CD4-positive, alpha-beta memory T cell (primary cell): ENCODE measurements at regions not wholly inside any gene's neighbourhood (a gene's known extent, or its start where the extent isn't known, plus 50 kb on each side); places are given as distances from the start of the nearest gene placed in this dataset.
A peak's percentile ranks its signal among the peaks of the same experiment; 100 is the strongest.

Source experiments
- CTCF ChIA-PET: fragments of 350-600 bp; sonication (Branson Sonifier 250); formaldehyde crosslinking; loops from one replicate; lab custom pipeline; 2021; ENCODE audit warnings: inconsistent platforms; ENCODE audit not compliant: partially characterized antibody; lab: Charles Lee
- POLR2A ChIA-PET: fragments of 350-600 bp; sonication (Branson Sonifier 250); formaldehyde crosslinking; loops from one replicate; lab custom pipeline; 2021; ENCODE audit not compliant: partially characterized antibody; lab: Charles Lee
- DNase-seq, 5 donors: peaks; one replicate each; pipeline versions ENCODE4 v3.0.0 to v3.0.0-alpha.2; 2020 to 2022; ENCODE audit warnings: mixed read lengths in 1 of 5
- H3K27ac ChIP-seq: one replicate; pipeline ENCODE4 v1.7.0; 2013; ENCODE audit warnings: low read depth, low read length
- H3K27me3 ChIP-seq: 2 replicates; pipeline ENCODE4 v1.7.0; 2013; ENCODE audit warnings: mild to moderate bottlenecking, low read length, moderate library complexity; ENCODE audit not compliant: insufficient read depth
- H3K36me3 ChIP-seq: 2 replicates; pipeline ENCODE4 v1.7.0; 2013; ENCODE audit warnings: mild to moderate bottlenecking, low read length, moderate library complexity; ENCODE audit not compliant: insufficient read depth
- H3K4me1 ChIP-seq: 2 replicates; pipeline ENCODE4 v1.7.0; 2013; ENCODE audit warnings: mild to moderate bottlenecking, low read length, moderate library complexity; ENCODE audit not compliant: insufficient read depth
- H3K4me3 ChIP-seq, 2 donors: one replicate each; pipeline ENCODE4 v1.7.0; 2013; ENCODE audit warnings: low read length in 2 of 2, mild to moderate bottlenecking in 1 of 2
- H3K9me3 ChIP-seq, 2 donors: one replicate each; pipeline ENCODE4 v1.7.0; 2013; ENCODE audit warnings: low read length in 2 of 2, control low read depth in 1 of 2; ENCODE audit not compliant: control insufficient read depth in 1 of 2
- H3K27ac Mint-ChIP-seq, 7 donors: one replicate each; pipeline ENCODE4 v1.8.0; 2020 to 2021; ENCODE audit warnings: mixed read lengths in 7 of 7, mild to moderate bottlenecking in 6 of 7, inconsistent platforms in 3 of 7, moderate library complexity in 3 of 7
- H3K27me3 Mint-ChIP-seq, 2 donors: one replicate each; pipeline ENCODE4 v1.8.0; 2020 to 2021; ENCODE audit warnings: mixed read lengths in 2 of 2
- H3K36me3 Mint-ChIP-seq, 2 donors: one replicate each; pipeline ENCODE4 v1.8.0; 2020 to 2021; ENCODE audit warnings: mixed read lengths in 2 of 2, inconsistent platforms in 1 of 2, mild to moderate bottlenecking in 1 of 2
- H3K4me1 Mint-ChIP-seq, 4 donors: one replicate each; pipeline ENCODE4 v1.8.0; 2020 to 2021; ENCODE audit warnings: mixed read lengths in 4 of 4, mild to moderate bottlenecking in 1 of 4
- H3K4me3 Mint-ChIP-seq, 8 donors: one replicate each; pipeline ENCODE4 v1.8.0; 2020 to 2021; ENCODE audit warnings: mixed read lengths in 8 of 8, mild to moderate bottlenecking in 7 of 8, moderate library complexity in 6 of 8, inconsistent platforms in 3 of 8
- H3K9me3 Mint-ChIP-seq, 8 donors: one replicate each; pipeline ENCODE4 v1.8.0; 2020 to 2021; ENCODE audit warnings: mixed read lengths in 8 of 8, mild to moderate bottlenecking in 5 of 8, inconsistent platforms in 3 of 8, moderate library complexity in 1 of 8
- intact Hi-C: fragments of 100-400 bp; cut with micrococcal nuclease; formaldehyde crosslinking; loops from one replicate; pipeline ENCODE4 v1.15.1; 2023

- H3K36me3 Mint-ChIP-seq: no peaks in the 10 kb centered on the region
- H3K4me3 Mint-ChIP-seq: no peak overlapping the region
- Histone ChIP-seq H3K27me3 (no peaks in the 10 kb centered on the region), H3K27ac (no peak overlapping the region), H3K9me3 (no peaks in the 10 kb centered on the region), H3K4me3 (no peak overlapping the region), H3K4me1 (no peaks in the 10 kb centered on the region), H3K36me3 (no peaks in the 10 kb centered on the region)
- H3K27ac Mint-ChIP-seq: peak overlapping the region in 1 of 7 donors; percentile 5
- ChIA-PET POLR2A (no interaction called here), CTCF (no interaction called here)
- intact Hi-C loops: no loop called here
- peaks cover 0 to 1% (median 0%) of the 10 kb centered on the region in 8 donors for H3K9me3 Mint-ChIP-seq
- DNase-seq: no peak
- H3K27me3 Mint-ChIP-seq: no peaks in the 10 kb centered on the region
- H3K4me1 Mint-ChIP-seq: no peaks in the 10 kb centered on the region
These were observed 439.0 kb downstream of the GPM6A start for GRCh38 chr4:175373031-175373430.

GRCh38 chr4:175374459-175374858, 437.6 kb downstream of the GPM6A start:
- CTCF ChIA-PET: no interaction called here
- no peak overlapping the region for H3K27ac Mint-ChIP-seq
- intact Hi-C loops: no loop called here
- POLR2A ChIA-PET: no interaction called here
- no peaks in the 10 kb centered on the region for H3K27me3 ChIP-seq
- no peak overlapping the region for H3K4me3 Mint-ChIP-seq
- no peaks in the 10 kb centered on the region for H3K4me1 ChIP-seq
- H3K27me3 Mint-ChIP-seq: no peaks in the 10 kb centered on the region
- no peak overlapping the region for H3K4me3 ChIP-seq
- no peak for DNase-seq
- peaks cover 0 to 5% (median 0%) of the 10 kb centered on the region in 8 donors for H3K9me3 Mint-ChIP-seq
- no peak overlapping the region for H3K27ac ChIP-seq
- H3K4me1 Mint-ChIP-seq: no peaks in the 10 kb centered on the region
- no peaks in the 10 kb centered on the region for H3K36me3 ChIP-seq
- no peaks in the 10 kb centered on the region for H3K9me3 ChIP-seq
- no peaks in the 10 kb centered on the region for H3K36me3 Mint-ChIP-seq

- POLR2A ChIA-PET: no interaction called here
- Mint-ChIP-seq H3K36me3 (no peaks in the 10 kb centered on the region), H3K4me1 (no peaks in the 10 kb centered on the region), H3K27me3 (no peaks in the 10 kb centered on the region), H3K27ac (no peak overlapping the region), H3K4me3 (no peak overlapping the region), H3K9me3 (peaks cover 0 to 8% (median 1%) of the 10 kb centered on the region in 8 donors)
- H3K27ac ChIP-seq: no peak overlapping the region
- H3K27me3 ChIP-seq: no peaks in the 10 kb centered on the region
- intact Hi-C loops: no loop called here
- no peak overlapping the region for H3K4me3 ChIP-seq
- no peak for DNase-seq
- H3K4me1 ChIP-seq: no peaks in the 10 kb centered on the region
- H3K9me3 ChIP-seq: no peaks in the 10 kb centered on the region
- no peaks in the 10 kb centered on the region for H3K36me3 ChIP-seq
- CTCF ChIA-PET: no interaction called here
These were observed 435.6 kb downstream of the GPM6A start for GRCh38 chr4:175376287-175376977.

- Mint-ChIP-seq H3K27me3 (no peaks in the 10 kb centered on the region), H3K4me1 (no peaks in the 10 kb centered on the region), H3K9me3 (peaks cover 0 to 8% (median 1%) of the 10 kb centered on the region in 8 donors), H3K27ac (no peak overlapping the region), H3K36me3 (no peaks in the 10 kb centered on the region), H3K4me3 (no peak overlapping the region)
- Histone ChIP-seq H3K27me3 (no peaks in the 10 kb centered on the region), H3K36me3 (no peaks in the 10 kb centered on the region), H3K27ac (no peak overlapping the region), H3K9me3 (no peaks in the 10 kb centered on the region), H3K4me1 (no peaks in the 10 kb centered on the region), H3K4me3 (no peak overlapping the region)
- CTCF ChIA-PET: no interaction called here
- intact Hi-C loops: no loop called here
- DNase-seq: no peak
- POLR2A ChIA-PET: no interaction called here
These were observed 434.9 kb downstream of the GPM6A start for GRCh38 chr4:175377203-175377602.

- intact Hi-C loops: no loop called here
- POLR2A ChIA-PET: no interaction called here
- no peak overlapping the region for H3K27ac Mint-ChIP-seq
- CTCF ChIA-PET: no interaction called here
- H3K4me1 Mint-ChIP-seq: no peaks in the 10 kb centered on the region
- Histone ChIP-seq H3K4me3 (no peak overlapping the region), H3K36me3 (no peaks in the 10 kb centered on the region), H3K4me1 (no peaks in the 10 kb centered on the region), H3K27me3 (no peaks in the 10 kb centered on the region), H3K9me3 (no peaks in the 10 kb centered on the region), H3K27ac (no peak overlapping the region)
- H3K27me3 Mint-ChIP-seq: no peaks in the 10 kb centered on the region
- no peak overlapping the region for H3K4me3 Mint-ChIP-seq
- no peaks in the 10 kb centered on the region for H3K36me3 Mint-ChIP-seq
- no peak for DNase-seq
- H3K9me3 Mint-ChIP-seq: peaks cover 0 to 8% (median 1%) of the 10 kb centered on the region in 8 donors
These were observed 433.7 kb downstream of the GPM6A start for GRCh38 chr4:175378372-175378771.

- Mint-ChIP-seq H3K36me3 (no peaks in the 10 kb centered on the region), H3K27ac (no peak overlapping the region), H3K4me3 (no peak overlapping the region), H3K27me3 (no peaks in the 10 kb centered on the region), H3K4me1 (no peaks in the 10 kb centered on the region), H3K9me3 (peaks cover 0 to 8% (median 2%) of the 10 kb centered on the region in 8 donors)
- intact Hi-C loops: no loop called here
- Histone ChIP-seq H3K36me3 (no peaks in the 10 kb centered on the region), H3K27me3 (no peaks in the 10 kb centered on the region), H3K4me3 (no peak overlapping the region), H3K4me1 (no peaks in the 10 kb centered on the region), H3K27ac (no peak overlapping the region), H3K9me3 (no peaks in the 10 kb centered on the region)
- DNase-seq: no peak
- ChIA-PET CTCF (no interaction called here), POLR2A (no interaction called here)
These were observed 431.2 kb downstream of the GPM6A start for GRCh38 chr4:175380841-175381240.

- H3K27ac ChIP-seq: no peak overlapping the region
- ChIA-PET POLR2A (no interaction called here), CTCF (no interaction called here)
- no peak overlapping the region for H3K4me3 ChIP-seq
- Mint-ChIP-seq H3K27me3 (no peaks in the 10 kb centered on the region), H3K36me3 (no peaks in the 10 kb centered on the region), H3K9me3 (peaks cover 0 to 12% (median 4%) of the 10 kb centered on the region in 8 donors), H3K4me3 (no peak overlapping the region), H3K4me1 (no peaks in the 10 kb centered on the region), H3K27ac (no peak overlapping the region)
- no peaks in the 10 kb centered on the region for H3K4me1 ChIP-seq
- intact Hi-C loops: no loop called here
- H3K9me3 ChIP-seq: no peaks in the 10 kb centered on the region
- H3K27me3 ChIP-seq: no peaks in the 10 kb centered on the region
- H3K36me3 ChIP-seq: no peaks in the 10 kb centered on the region
- DNase-seq: no peak
These were observed 426.3 kb downstream of the GPM6A start for GRCh38 chr4:175385797-175386196.
